SK-N-SH treated with all-trans-retinoic acid at 6 μM for 48 hours (cell line): ENCODE measurements at regions not wholly inside any gene's neighbourhood (a gene's known extent, or its start where the extent isn't known, plus 50 kb on each side); places are given as distances from the start of the nearest gene placed in this dataset.

ENCODE experiments used
- ATAC-seq: fragments of 200-7000 bp; cut with Tn5 transposase; 3 replicates; pipeline ENCODE4 v1.9.1; 2020; ENCODE audit warnings: mild to moderate bottlenecking, moderate library complexity
- ARNTL ChIP-seq: fragments of 450-650 bp; formaldehyde crosslinking; IDR thresholded peaks from 2 replicates; pipeline ENCODE4 v1.5.0; 2020; ENCODE audit warnings: low read depth, mild to moderate bottlenecking, moderate library complexity, borderline replicate concordance
- BACH2 ChIP-seq: fragments of 250-450 bp; sonication (Bioruptor Pico); IDR thresholded peaks from 2 replicates; pipeline ENCODE4 v1.9.0; 2021; ENCODE audit warnings: mild to moderate bottlenecking, borderline replicate concordance
- CSDC2 ChIP-seq: fragments of 250-450 bp; sonication (Bioruptor Pico); IDR thresholded peaks from 2 replicates; pipeline ENCODE4 v1.5.0; 2020; ENCODE audit warnings: mild to moderate bottlenecking, moderate library complexity
- ESRRG ChIP-seq: fragments of 250-450 bp; sonication (Bioruptor Pico); IDR thresholded peaks from 2 replicates; pipeline ENCODE4 v1.6.1; 2021; ENCODE audit warnings: mild to moderate bottlenecking
- GLIS3 ChIP-seq: fragments of 250-450 bp; sonication (Bioruptor Pico); IDR thresholded peaks from 2 replicates; pipeline ENCODE4 v1.5.0; 2020; ENCODE audit warnings: mild to moderate bottlenecking, moderate library complexity
- ISL1 ChIP-seq: fragments of 250-450 bp; sonication (Bioruptor Pico); IDR thresholded peaks from 2 replicates; pipeline ENCODE4 v2.1.2; 2022; ENCODE audit warnings: mild to moderate bottlenecking, moderate library complexity
- OSR1 ChIP-seq: fragments of 250-450 bp; sonication (Bioruptor Pico); IDR thresholded peaks from 2 replicates; pipeline ENCODE4 v1.8.0; 2022; ENCODE audit warnings: moderate library complexity, mild to moderate bottlenecking, inconsistent platforms
- PATZ1 ChIP-seq: fragments of 250-450 bp; sonication (Bioruptor Pico); IDR thresholded peaks from 2 replicates; pipeline ENCODE4 v1.8.0; 2020; ENCODE audit warnings: mild to moderate bottlenecking, moderate library complexity, borderline replicate concordance
- PPARA ChIP-seq: fragments of 250-450 bp; sonication (Bioruptor Pico); IDR thresholded peaks from 2 replicates; pipeline ENCODE4 v1.5.0; 2020; ENCODE audit warnings: mild to moderate bottlenecking, borderline replicate concordance
- SNAI2 ChIP-seq: fragments of 250-450 bp; sonication (Bioruptor Pico); IDR thresholded peaks from 2 replicates; pipeline ENCODE4 v1.5.0; 2020; ENCODE audit warnings: mild to moderate bottlenecking, moderate library complexity
- TCF4 ChIP-seq: fragments of 250-450 bp; sonication (Bioruptor Pico); IDR thresholded peaks from 2 replicates; pipeline ENCODE4 v1.8.0; 2021; ENCODE audit warnings: mild to moderate bottlenecking, moderate library complexity, borderline replicate concordance
- ZC3H10 ChIP-seq: fragments of 250-450 bp; sonication (Bioruptor Pico); IDR thresholded peaks from 2 replicates; pipeline ENCODE4 v1.5.1; 2021; ENCODE audit warnings: mild to moderate bottlenecking, moderate library complexity
- ZFP3 ChIP-seq: fragments of 250-450 bp; sonication (Bioruptor Pico); IDR thresholded peaks from 2 replicates; pipeline ENCODE4 v1.5.0; 2020; ENCODE audit warnings: mild to moderate bottlenecking, moderate library complexity
- ZNF565 ChIP-seq: fragments of 450-650 bp; formaldehyde crosslinking; conservative IDR thresholded peaks from 2 replicates; pipeline ENCODE4 v1.5.0; 2020; ENCODE audit warnings: low read depth, mild to moderate bottlenecking, moderate library complexity
- ZNF8 ChIP-seq: fragments of 450-650 bp; formaldehyde crosslinking; IDR thresholded peaks from 2 replicates; pipeline ENCODE4 v1.5.0; 2020; ENCODE audit warnings: mild to moderate bottlenecking, moderate library complexity
- TF ChIP-seq, protein P1 (sequence below): fragments of 250-450 bp; sonication (Bioruptor Pico); IDR thresholded peaks from 2 replicates; pipeline ENCODE4 v1.5.1; 2020; ENCODE audit warnings: low read depth, mild to moderate bottlenecking, moderate library complexity

DNA sequence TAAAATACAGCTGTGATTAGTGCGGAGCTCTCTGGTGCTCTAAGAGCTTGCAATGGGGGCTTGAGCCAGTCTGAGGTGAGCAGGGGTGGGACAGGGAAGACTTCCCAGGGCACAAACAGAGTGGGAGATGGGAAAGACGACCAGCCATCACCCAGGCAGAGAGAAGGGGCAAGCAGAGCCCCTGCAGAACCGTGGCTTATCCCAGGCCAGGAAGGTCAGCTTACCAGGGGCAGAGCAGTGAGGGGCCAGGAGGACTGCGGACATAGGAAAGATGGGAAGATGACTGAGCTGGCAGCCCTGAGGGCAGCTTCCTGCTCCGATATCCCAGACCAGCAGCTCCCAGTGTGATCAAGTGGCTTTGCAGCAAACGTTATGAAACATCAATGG, 55.4 kb upstream of the IFFO2 start:
- TF ChIP-seq ARNTL (CRISPR knock-in tag) = no peak
- no peak for TF ChIP-seq ZNF565 (CRISPR knock-in tag)
- TF ChIP-seq GLIS3 = no peak
- no peak for TF ChIP-seq ESRRG (CRISPR knock-in tag)
- TF ChIP-seq CSDC2 (CRISPR knock-in tag) = 0 out of 2 replicates have a peak, but pooled peaks have one; percentile 46
- ATAC-seq = no peak

- peak; percentile 94 for ATAC-seq
Observed at GRCh38 chr1:19010995-19011844, 54.7 kb upstream of the IFFO2 start.

DNA sequence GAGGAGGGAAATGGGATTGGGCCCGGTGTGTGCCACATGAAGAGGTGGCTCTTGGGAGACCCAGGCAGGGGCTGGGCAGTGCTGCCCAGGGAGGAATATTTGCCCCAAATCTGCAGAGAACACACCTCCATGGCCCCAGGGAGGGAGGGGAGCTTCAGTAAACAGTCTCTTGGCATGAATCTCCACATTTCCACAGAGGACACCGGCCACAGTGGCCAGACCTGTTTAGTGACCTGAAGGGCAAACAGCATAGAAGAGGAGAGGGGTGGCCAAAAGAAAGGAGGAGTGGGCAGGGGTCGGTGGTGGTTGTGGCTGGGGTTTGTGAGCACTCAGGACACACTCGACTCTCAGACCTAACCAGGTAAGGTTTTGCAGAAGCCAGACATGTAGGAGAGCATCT, 54.0 kb upstream of the IFFO2 start:
- no peak; the same call in 2 of the 3 replicates for ATAC-seq
- peak; percentile 28; the same call in 1 of the 2 replicates for TF ChIP-seq TCF4 (CRISPR knock-in tag)
- no peak for TF ChIP-seq ISL1 (CRISPR knock-in tag)

More at GRCh38 chr1:19010995-19011844, 54.7 kb upstream of the IFFO2 start:
- TF ChIP-seq, protein P1, sequence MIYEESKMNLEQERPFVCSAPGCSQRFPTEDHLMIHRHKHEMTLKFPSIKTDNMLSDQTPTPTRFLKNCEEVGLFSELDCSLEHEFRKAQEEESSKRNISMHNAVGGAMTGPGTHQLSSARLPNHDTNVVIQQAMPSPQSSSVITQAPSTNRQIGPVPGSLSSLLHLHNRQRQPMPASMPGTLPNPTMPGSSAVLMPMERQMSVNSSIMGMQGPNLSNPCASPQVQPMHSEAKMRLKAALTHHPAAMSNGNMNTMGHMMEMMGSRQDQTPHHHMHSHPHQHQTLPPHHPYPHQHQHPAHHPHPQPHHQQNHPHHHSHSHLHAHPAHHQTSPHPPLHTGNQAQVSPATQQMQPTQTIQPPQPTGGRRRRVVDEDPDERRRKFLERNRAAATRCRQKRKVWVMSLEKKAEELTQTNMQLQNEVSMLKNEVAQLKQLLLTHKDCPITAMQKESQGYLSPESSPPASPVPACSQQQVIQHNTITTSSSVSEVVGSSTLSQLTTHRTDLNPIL = peak; percentile 39; the same call in 1 of the 2 replicates
- TF ChIP-seq OSR1 (CRISPR knock-in tag) = peak; percentile 51; the same call in 1 of the 2 replicates
- TF ChIP-seq ISL1 (CRISPR knock-in tag) = peak; percentile 40; the same call in 1 of the 2 replicates
- TF ChIP-seq BACH2 = no peak
- peak; percentile 44; the same call in 1 of the 2 replicates for TF ChIP-seq CSDC2 (CRISPR knock-in tag)

GRCh38 chr1:19009882-19010321, 53.4 kb upstream of the IFFO2 start:
- no peak for TF ChIP-seq ZC3H10 (CRISPR knock-in tag)
- TF ChIP-seq ISL1 (CRISPR knock-in tag) = peak; percentile 12; the same call in 1 of the 2 replicates
- ATAC-seq = peak; percentile 39

DNA sequence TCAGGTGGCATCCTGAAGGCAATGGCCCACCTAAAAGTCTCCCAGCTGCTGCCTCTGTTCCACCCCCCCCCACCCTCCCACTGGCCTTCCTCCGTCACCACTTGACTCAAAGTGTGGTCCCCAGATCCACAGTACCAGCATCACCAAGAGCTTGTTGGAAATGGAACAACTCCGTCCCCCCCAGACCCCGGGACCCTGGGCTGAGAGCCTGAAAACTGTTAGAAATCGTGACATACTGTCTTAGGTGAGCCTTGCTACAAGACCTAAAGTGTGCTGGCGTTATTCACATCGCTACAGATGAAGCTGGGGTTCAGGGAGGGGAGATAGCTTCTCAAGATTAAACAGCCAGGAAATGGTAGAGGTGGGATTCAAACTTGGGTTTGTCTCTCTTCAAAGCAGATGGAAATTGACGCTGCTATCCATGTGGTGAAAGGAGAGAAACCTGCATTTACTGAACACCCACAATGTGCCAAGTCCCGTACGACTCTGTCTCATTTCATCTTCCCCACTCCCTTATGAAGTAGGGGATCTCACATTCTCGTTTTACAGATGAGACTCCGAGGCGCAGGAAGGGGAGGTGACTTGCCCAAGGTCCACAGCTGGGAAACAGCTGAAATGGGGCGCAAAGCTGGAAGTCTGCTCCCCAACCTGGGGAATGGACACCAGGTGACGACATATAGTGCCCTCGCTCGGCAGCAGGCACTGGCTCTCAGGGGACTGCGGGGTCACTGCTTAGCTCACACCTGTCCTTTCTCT, 52.8 kb upstream of the IFFO2 start:
- TF ChIP-seq ZFP3 (CRISPR knock-in tag) = 0 out of 2 replicates have a peak, but pooled peaks have one; percentile 39
- TF ChIP-seq PATZ1 (CRISPR knock-in tag) = no peak
- no peak for TF ChIP-seq PPARA
- TF ChIP-seq, protein P1 = no peak
- TF ChIP-seq SNAI2 (CRISPR knock-in tag) = no peak
- TF ChIP-seq ESRRG (CRISPR knock-in tag) = no peak
- no peak for ATAC-seq

GRCh38 chr1:19007491-19008441, 51.3 kb upstream of the IFFO2 start:
- no peak for ATAC-seq
- TF ChIP-seq ZNF8 (CRISPR knock-in tag) = no peak
- peak; percentile 53; the same call in 1 of the 2 replicates for TF ChIP-seq TCF4 (CRISPR knock-in tag)
